Esophagus squamous epithelium (tissue), 5 donors: ENCODE measurements at regions not wholly inside any gene's neighbourhood (a gene's known extent, or its start where the extent isn't known, plus 50 kb on each side); places are given as distances from the start of the nearest gene placed in this dataset.

Experiments used
- DNase-seq: peaks from one replicate; lab custom pipeline; 2025; lab: John Stamatoyannopoulos, UW
- H3K27ac ChIP-seq, 4 donors: fragments of 200-600 bp; sonication (generic); one replicate each; pipeline ENCODE4 v1.5.1; 2016 to 2019; ENCODE audit warnings: mild to moderate bottlenecking in 1 of 4
- H3K27me3 ChIP-seq, 4 donors: fragments of 200-600 bp; sonication (generic); 1 replicate in 3 of 4; 2 replicates in 1 of 4; pipeline versions ENCODE4 v1.5.1 to v1.6.0; 2017 to 2021; ENCODE audit warnings: antibody characterized with exemption in 1 of 4
- H3K36me3 ChIP-seq, 3 donors: fragments of 200-600 bp; sonication (generic); one replicate each; pipeline ENCODE4 v1.5.1; 2016 to 2019
- H3K4me1 ChIP-seq, 3 donors: fragments of 200-600 bp; sonication (generic); one replicate each; pipeline ENCODE4 v1.5.1; 2017 to 2019
- H3K4me3 ChIP-seq, 4 donors: fragments of 200-600 bp; sonication (generic); 1 replicate in 3 of 4; 2 replicates in 1 of 4; pipeline ENCODE4 v1.5.1; 2016 to 2019; ENCODE audit warnings: mild to moderate bottlenecking in 2 of 4, moderate library complexity in 1 of 4
- H3K9me3 ChIP-seq, 3 donors: fragments of 200-600 bp; sonication (generic); one replicate each; pipeline ENCODE4 v1.5.1; 2016 to 2019
- POLR2A ChIP-seq, 4 donors: fragments of 450-650 bp; IDR thresholded peaks; one replicate each; pipeline ENCODE4 v1.6.1; 2017; ENCODE audit warnings: antibody characterized with exemption in 4 of 4, mild to moderate bottlenecking in 4 of 4, moderate library complexity in 3 of 4
- WGBS, 2 donors: methylation state at CpG; one replicate each; pipeline ENCODE4 v1.1.5; 2018; 5-methylcytosine and 5-hydroxymethylcytosine counted together
- intact Hi-C: fragments of 100-400 bp; cut with DNase I; formaldehyde crosslinking; loops from one replicate; pipeline ENCODE4 v1.15.0; 2022
- TF ChIP-seq, protein P1 (sequence below), 6 experiments: fragments of 450-650 bp in 4 of 6; fragments of 200-600 bp in 2 of 6; sonication (generic) in 2 of 6; IDR thresholded peaks; one replicate each; pipeline ENCODE4 v1.5.1; 2016 to 2019; ENCODE audit warnings: antibody characterized with exemption in 6 of 6, mild to moderate bottlenecking in 4 of 6, moderate library complexity in 4 of 6
- donor health status: DM: yes; HTN: yes; CAD: no.

DNA sequence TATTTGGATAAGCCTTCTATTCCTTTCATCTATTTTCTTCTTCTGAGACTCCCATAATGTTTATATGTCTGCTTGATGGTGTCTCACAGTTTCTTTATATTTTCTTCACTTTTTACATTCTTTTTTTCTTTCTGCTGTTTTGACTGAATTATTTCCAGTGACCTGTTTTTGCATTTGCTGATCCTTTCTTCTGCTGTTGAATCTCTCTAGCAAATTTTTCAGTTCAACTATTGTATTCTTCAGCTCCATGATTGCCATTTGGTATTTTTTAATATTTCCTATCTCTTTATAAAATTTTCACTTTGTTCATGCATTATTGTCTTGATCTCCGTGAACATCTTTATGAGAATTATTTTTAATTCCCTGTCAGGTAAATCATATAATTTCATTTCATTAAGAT, 122.3 kb upstream of the ST6GALNAC5 start:
- no peak overlapping the region for H3K27ac ChIP-seq
- H3K27me3 ChIP-seq = no peaks in the 10 kb centered on the region
- no peak for DNase-seq
- peaks cover 0 to 18% (median 6%) of the 10 kb centered on the region in 3 donors for H3K9me3 ChIP-seq
- H3K4me1 ChIP-seq = no peaks in the 10 kb centered on the region
- intact Hi-C loops = no loop called here
- WGBS, 2 donors = 79% methylated on average over 1 of the region's 1 CpG
- H3K36me3 ChIP-seq = no peaks in the 10 kb centered on the region
- TF ChIP-seq POLR2A (IDR thresholded peaks at IDR 0.05) = no peak
- TF ChIP-seq, protein P1, sequence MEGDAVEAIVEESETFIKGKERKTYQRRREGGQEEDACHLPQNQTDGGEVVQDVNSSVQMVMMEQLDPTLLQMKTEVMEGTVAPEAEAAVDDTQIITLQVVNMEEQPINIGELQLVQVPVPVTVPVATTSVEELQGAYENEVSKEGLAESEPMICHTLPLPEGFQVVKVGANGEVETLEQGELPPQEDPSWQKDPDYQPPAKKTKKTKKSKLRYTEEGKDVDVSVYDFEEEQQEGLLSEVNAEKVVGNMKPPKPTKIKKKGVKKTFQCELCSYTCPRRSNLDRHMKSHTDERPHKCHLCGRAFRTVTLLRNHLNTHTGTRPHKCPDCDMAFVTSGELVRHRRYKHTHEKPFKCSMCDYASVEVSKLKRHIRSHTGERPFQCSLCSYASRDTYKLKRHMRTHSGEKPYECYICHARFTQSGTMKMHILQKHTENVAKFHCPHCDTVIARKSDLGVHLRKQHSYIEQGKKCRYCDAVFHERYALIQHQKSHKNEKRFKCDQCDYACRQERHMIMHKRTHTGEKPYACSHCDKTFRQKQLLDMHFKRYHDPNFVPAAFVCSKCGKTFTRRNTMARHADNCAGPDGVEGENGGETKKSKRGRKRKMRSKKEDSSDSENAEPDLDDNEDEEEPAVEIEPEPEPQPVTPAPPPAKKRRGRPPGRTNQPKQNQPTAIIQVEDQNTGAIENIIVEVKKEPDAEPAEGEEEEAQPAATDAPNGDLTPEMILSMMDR (IDR thresholded peaks at IDR 0.05) = no peak
- no peak overlapping the region for H3K4me3 ChIP-seq

DNA sequence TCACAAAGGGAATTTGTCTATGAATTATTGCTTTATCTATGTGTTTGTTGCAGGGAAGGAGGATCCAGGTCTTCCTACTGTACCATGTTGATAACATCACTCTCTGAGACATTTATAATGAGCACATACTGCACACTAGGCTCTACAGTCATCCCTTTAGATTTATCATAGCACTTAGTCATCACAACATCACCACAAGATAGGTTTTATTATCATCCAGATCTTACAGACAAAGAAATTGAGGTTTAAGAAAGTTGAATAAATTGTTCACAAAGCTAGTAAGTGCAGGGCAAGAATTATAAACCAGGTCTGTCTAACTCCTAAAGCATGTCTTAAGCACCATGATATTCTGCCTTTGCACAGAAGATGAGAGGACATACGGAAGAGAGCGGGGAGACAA, 121.1 kb upstream of the ST6GALNAC5 start:
- Histone ChIP-seq H3K36me3 (no peaks in the 10 kb centered on the region), H3K4me1 (no peaks in the 10 kb centered on the region), H3K4me3 (no peak overlapping the region), H3K27me3 (no peaks in the 10 kb centered on the region), H3K27ac (no peak overlapping the region), H3K9me3 (peaks cover 0 to 18% (median 6%) of the 10 kb centered on the region in 3 donors)
- WGBS, 2 donors = 90 to 91% methylated on average over 2 of the region's 2 CpGs
- no peak for DNase-seq
- intact Hi-C loops = no loop called here
- TF ChIP-seq, protein P1 (IDR thresholded peaks at IDR 0.05) = no peak
- TF ChIP-seq POLR2A (IDR thresholded peaks at IDR 0.05) = no peak

DNA sequence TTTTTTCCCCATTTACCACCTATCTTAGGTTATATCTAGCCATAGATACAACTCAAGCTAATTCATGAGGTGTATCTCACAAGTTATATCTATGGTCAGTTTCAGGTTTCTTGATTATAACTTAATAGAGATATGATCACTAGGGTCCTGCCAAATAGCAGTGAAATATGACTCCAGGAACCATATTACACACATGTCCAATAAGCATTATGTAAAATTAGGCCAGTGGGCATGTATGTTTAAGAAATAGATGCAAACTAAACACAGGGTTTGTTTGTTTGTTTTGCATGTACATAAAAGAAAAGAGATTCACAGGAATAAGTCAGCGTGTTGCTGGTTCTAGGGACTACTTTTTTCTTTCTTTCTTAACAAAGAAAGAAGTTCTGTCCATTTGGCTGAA, 112.5 kb upstream of the ST6GALNAC5 start:
- TF ChIP-seq, protein P1 (IDR thresholded peaks at IDR 0.05) = no peak
- TF ChIP-seq POLR2A (IDR thresholded peaks at IDR 0.05) = no peak
- H3K4me1 ChIP-seq = no peaks in the 10 kb centered on the region
- intact Hi-C loops = no loop called here
- no peak overlapping the region for H3K4me3 ChIP-seq
- no peaks in the 10 kb centered on the region for H3K27me3 ChIP-seq
- no peak overlapping the region for H3K27ac ChIP-seq
- no peaks in the 10 kb centered on the region for H3K9me3 ChIP-seq
- no peak for DNase-seq
- no peaks in the 10 kb centered on the region for H3K36me3 ChIP-seq
- 81 to 88% methylated on average over 1 of the region's 1 CpG for WGBS, 2 donors

DNA sequence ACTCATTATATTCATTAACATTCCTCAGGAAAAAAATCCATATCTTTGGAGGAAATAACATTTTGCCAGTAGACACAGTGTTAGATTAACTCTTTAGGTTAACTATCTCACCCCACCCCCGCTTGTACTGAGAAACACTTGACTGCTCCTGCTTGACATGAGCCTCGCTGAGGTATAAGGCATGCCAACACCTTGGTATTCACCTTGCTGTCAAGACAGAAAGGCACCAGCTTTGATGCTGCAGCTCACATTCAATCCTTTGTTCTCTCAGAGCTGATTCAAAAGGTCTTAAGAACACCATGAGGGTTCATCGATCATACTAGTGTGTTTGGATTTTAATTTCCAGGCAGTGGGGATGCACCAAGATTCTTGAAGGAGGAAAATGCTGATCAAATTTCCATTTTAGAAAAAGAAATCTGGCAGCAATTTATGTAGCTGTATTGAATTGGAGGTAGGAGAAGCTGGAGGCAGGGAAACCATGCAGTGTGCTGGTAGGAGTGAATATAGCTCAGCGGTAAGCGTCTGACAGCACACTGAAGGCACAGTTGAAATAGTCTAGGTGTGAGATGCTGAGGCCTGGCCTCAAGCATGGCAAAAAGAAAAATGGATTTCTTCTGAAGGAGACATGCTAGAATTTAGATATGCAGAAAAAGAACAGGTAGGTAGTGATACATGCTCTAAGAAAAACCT, 108.0 kb upstream of the ST6GALNAC5 start:
- no peaks in the 10 kb centered on the region for H3K27me3 ChIP-seq
- intact Hi-C loops = no loop called here
- H3K36me3 ChIP-seq = no peaks in the 10 kb centered on the region
- H3K9me3 ChIP-seq = no peaks in the 10 kb centered on the region
- H3K4me3 ChIP-seq = no peak overlapping the region
- H3K27ac ChIP-seq = no peak overlapping the region
- no peak for TF ChIP-seq POLR2A (IDR thresholded peaks at IDR 0.05)
- TF ChIP-seq, protein P1 (IDR thresholded peaks at IDR 0.05) = no peak
- H3K4me1 ChIP-seq = no peaks in the 10 kb centered on the region
- WGBS, 2 donors = 68 to 76% methylated on average over 5 of the region's 5 CpGs
- DNase-seq = no peak

DNA sequence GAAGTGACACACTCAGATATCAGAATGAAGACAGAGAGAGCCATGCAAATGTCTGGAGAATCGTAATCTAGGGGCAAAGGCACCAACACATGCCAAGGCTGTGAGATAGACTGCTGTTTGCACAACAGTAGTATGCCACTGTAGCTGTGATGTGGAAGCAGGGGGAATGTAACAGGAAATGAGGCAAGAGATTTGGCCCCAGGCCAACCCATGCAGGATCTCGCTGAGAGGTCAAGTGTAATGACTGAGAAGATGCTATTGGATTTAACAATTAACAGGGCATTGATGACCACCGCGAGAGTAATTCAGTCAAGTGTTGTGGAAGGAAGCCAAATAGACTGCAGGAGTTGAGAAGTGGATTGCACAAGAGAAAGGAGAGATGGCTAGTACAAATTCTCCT, 107.3 kb upstream of the ST6GALNAC5 start:
- no peak for DNase-seq
- no peaks in the 10 kb centered on the region for H3K27me3 ChIP-seq
- no peaks in the 10 kb centered on the region for H3K4me1 ChIP-seq
- no peak for TF ChIP-seq POLR2A (IDR thresholded peaks at IDR 0.05)
- intact Hi-C loops = no loop called here
- no peak overlapping the region for H3K27ac ChIP-seq
- H3K36me3 ChIP-seq = no peaks in the 10 kb centered on the region
- no peak overlapping the region for H3K4me3 ChIP-seq
- WGBS, 2 donors = 62 to 67% methylated on average over 4 of the region's 4 CpGs
- H3K9me3 ChIP-seq = no peaks in the 10 kb centered on the region
